Fibroblast of pulmonary artery (primary cell): ENCODE measurements at regions not wholly inside any gene's neighbourhood (a gene's known extent, or its start where the extent isn't known, plus 50 kb on each side); places are given as distances from the start of the nearest gene placed in this dataset.

ENCODE experiments used
- DNase-seq: peaks from one replicate; pipeline ENCODE4 v3.0.0-alpha.2; 2010; ENCODE audit warnings: low read depth
- H3K4me3 ChIP-seq: replicated peaks from 2 replicates; pipeline ENCODE4 v1.5.1; 2011; ENCODE audit warnings: low read depth, mild to moderate bottlenecking, control low read depth, low read length, moderate library complexity
- CTCF ChIP-seq: IDR thresholded peaks from 2 replicates; pipeline ENCODE4 v1.5.1; 2011; ENCODE audit warnings: mild to moderate bottlenecking, control low read depth, low read length, inconsistent platforms; ENCODE audit errors: missing control alignments

DNA sequence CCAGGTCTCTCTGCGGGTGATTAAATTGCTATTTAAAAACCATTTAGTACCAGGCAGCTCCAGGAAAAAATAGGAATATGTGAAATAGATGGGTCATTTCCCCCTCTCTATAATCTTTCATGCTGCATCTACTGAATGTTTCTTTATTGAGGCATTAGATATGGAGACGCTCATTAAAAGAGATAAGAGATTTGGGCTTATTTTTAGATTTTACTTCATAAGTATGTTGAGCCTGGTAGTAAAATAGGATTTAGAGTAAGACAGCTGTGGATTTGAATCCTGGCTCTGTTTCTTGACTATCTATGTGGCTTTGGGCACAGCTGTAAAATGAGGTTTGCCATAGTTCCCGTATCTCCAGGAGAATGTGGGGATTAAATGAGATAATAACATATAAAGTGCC lies 451.0 kb upstream of the GRIA1 start:
- no peak for DNase-seq
- no peak for TF ChIP-seq CTCF
- no peak overlapping the region for H3K4me3 ChIP-seq

DNA sequence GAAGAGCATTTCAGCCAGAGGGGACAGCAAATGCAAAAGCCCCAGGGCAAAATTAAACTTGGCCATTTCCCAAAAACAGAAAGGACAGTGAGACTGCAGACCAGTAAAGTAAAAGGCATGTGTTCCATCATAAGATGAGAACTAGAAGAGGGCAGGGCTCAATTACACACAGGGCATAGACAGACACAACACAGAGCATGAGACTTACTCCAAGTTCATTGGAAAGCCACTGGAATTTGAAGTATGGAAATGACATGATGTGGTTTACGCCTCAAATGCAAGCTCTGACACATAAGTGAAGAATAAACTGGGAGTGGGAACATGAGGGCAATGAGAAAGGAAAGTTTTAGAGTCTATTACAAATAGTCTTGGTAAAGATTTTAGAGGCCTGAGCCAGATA lies 446.6 kb upstream of the GRIA1 start:
- DNase-seq: no peak
- H3K4me3 ChIP-seq: no peak overlapping the region
- TF ChIP-seq CTCF: no peak

GRCh38 chr5:153050496-153051179 lies 439.8 kb upstream of the GRIA1 start:
- TF ChIP-seq CTCF: no peak
- DNase-seq: no peak
- H3K4me3 ChIP-seq: no peak overlapping the region

DNA sequence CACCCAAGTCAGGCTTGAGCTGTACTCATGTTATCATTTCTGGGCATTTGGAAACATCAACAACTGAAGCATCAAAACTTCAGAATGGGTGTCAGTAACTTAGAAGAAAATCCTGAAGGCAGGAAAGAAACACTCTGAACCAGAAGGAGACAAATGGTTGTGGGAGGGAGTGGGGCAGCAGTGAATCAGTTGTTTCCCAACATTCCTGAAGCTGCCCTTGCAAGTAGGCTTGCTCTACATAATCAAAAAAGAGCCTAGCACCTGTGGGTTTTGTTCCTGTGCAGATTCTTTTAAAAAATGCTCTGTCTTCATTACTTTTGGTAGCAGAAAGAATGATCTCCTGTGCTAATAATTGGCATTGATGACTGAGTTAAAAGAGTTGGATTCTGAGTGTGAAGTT lies 424.2 kb upstream of the GRIA1 start:
- no peak for DNase-seq
- no peak for TF ChIP-seq CTCF
- no peak overlapping the region for H3K4me3 ChIP-seq

DNA sequence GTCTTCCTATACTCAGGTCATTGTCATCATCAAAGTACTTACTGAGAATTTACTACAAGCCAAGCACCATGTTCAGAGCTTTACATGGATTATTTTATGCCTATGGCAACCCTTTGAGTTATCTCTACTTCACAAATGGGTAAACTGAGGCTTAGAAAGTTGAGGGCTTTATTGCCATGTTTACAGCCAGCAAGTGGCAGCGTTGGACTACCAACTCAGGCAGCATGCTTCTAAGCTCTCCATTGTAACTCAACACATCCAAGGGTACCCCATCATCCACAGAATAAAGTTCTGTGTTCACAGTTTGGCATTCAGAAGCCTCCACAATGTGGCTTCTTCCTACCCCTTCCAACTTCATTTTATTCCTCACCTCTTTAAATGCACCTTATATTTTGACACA lies 422.6 kb upstream of the GRIA1 start:
- DNase-seq: no peak
- no peak overlapping the region for H3K4me3 ChIP-seq
- TF ChIP-seq CTCF: no peak

DNA sequence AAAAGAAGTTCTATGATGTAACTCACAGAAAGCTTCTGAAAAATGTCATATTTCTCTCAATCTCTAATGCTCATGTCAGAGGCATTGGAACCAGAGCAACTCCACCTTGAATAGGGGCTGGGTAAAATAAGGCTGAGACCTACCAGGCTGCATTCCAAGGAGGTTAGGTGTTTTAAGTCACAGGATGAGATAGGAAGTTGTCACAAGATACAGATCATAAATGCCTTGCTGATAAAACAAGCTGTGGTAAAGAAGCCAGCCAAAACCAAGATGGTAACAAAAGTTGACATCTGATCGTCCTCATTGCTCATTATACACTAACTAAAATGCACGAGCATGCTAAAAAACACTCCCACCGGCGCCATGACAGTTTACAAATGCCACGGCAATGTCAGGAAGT lies 411.1 kb upstream of the GRIA1 start:
- no peak overlapping the region for H3K4me3 ChIP-seq
- DNase-seq: no peak
- TF ChIP-seq CTCF: no peak

- no peak for TF ChIP-seq CTCF
- no peak for DNase-seq
- H3K4me3 ChIP-seq: no peak overlapping the region
Measured at GRCh38 chr5:153080940-153081339, 409.5 kb upstream of the GRIA1 start.
